ENCODE measurements at regions not wholly inside any gene's neighbourhood (a gene's known extent, or its start where the extent isn't known, plus 50 kb on each side); places are given as distances from the start of the nearest gene placed in this dataset.

GRCh38 chr3:1613962-1614361, 484.7 kb upstream of the CNTN4 start:
- H3K79me2 ChIP-seq (ENCODE audit: insufficient read depth) = no peaks in the 10 kb centered on the region
- 12% methylated on average over 4 of the region's 4 CpGs for WGBS (ENCODE audit: low lambda C conversion rate)
- H3K4me2 ChIP-seq = no peak overlapping the region
- no peaks in the 10 kb centered on the region for H3K9me3 ChIP-seq
- H3K4me3 ChIP-seq (ENCODE audit: low read depth in 2 of 2, low read length in 1 of 2) = no peak overlapping the region
- H2AFZ ChIP-seq (ENCODE audit: low read depth) = no peak overlapping the region
- H3K4me1 ChIP-seq (ENCODE audit: control insufficient read depth in 1 of 2, insufficient read depth in 2 of 2, low read depth in 1 of 2, low read length in 1 of 2) = peaks cover 0 to 4% of the 10 kb centered on the region in 2 experiments; a peak in 2 of 4 replicates
- no peaks in the 10 kb centered on the region for H3K27me3 ChIP-seq (ENCODE audit: insufficient read depth)
- TF ChIP-seq NFIC (IDR thresholded peaks at IDR 0.05; ENCODE audit: borderline replicate concordance) (no peak), RFX5 (IDR thresholded peaks at IDR 0.05; ENCODE audit: low read length) (no peak), YY1 (IDR thresholded peaks at IDR 0.05; ENCODE audit: low read depth) (no peak), GABPA (IDR thresholded peaks at IDR 0.05; ENCODE audit: low read depth) (no peak), RXRA (IDR thresholded peaks at IDR 0.05; ENCODE audit: borderline replicate concordance, low read depth) (no peak), SIN3A (IDR thresholded peaks at IDR 0.05; ENCODE audit: borderline replicate concordance, low read depth, low read length) (no peak), TAF1 (IDR thresholded peaks at IDR 0.05; ENCODE audit: borderline replicate concordance, low read depth, low read length) (no peak), FOXM1 (IDR thresholded peaks at IDR 0.05; ENCODE audit: low read depth) (no peak), EP300 (IDR thresholded peaks at IDR 0.05; ENCODE audit: borderline replicate concordance in 1 of 2, low read depth in 1 of 2, low read length in 1 of 2) (no peak), JUND (IDR thresholded peaks at IDR 0.05) (no peak), FOSL2 (IDR thresholded peaks at IDR 0.05; ENCODE audit: borderline replicate concordance, low read depth) (no peak), TEAD4 (IDR thresholded peaks at IDR 0.05; ENCODE audit: borderline replicate concordance, insufficient read depth) (no peak)
- DNase-seq = no peak
- H3K9ac ChIP-seq = no peak overlapping the region
- no peaks in the 10 kb centered on the region for H4K20me1 ChIP-seq (ENCODE audit: insufficient read depth)
- H3F3A ChIP-seq (replicated peaks; ENCODE audit: insufficient read depth) = no peaks in the 10 kb centered on the region
- ChIA-PET CTCF (interaction anchor here (0.6 kb wide), 1 partner anchor 127 kb away, joined by 3 read pairs; no protein-coding TSS in a partner anchor), POLR2A (no interaction called here)
- H3K36me3 ChIP-seq (replicated peaks in 1 of 2; ENCODE audit: control insufficient read depth in 1 of 2, insufficient read depth in 2 of 2, low read length in 1 of 2) = no peaks in the 10 kb centered on the region
- no peak overlapping the region for H3K27ac ChIP-seq (ENCODE audit: low read depth in 2 of 2, low read length in 1 of 2)
- no peaks in the 10 kb centered on the region for H3K9me2 ChIP-seq

- H3K79me2 ChIP-seq (ENCODE audit: insufficient read depth) = no peaks in the 10 kb centered on the region
- H3K4me3 ChIP-seq (ENCODE audit: low read depth in 2 of 2, low read length in 1 of 2) = no peak overlapping the region
- H2AFZ ChIP-seq (ENCODE audit: low read depth) = no peak overlapping the region
- ChIA-PET POLR2A (no interaction called here), CTCF (no interaction called here)
- H3K27ac ChIP-seq (ENCODE audit: low read depth in 2 of 2, low read length in 1 of 2) = no peak overlapping the region
- no peaks in the 10 kb centered on the region for H4K20me1 ChIP-seq (ENCODE audit: insufficient read depth)
- H3K36me3 ChIP-seq (replicated peaks in 1 of 2; ENCODE audit: control insufficient read depth in 1 of 2, insufficient read depth in 2 of 2, low read length in 1 of 2) = no peaks in the 10 kb centered on the region
- H3K9ac ChIP-seq = no peak overlapping the region
- no peaks in the 10 kb centered on the region for H3K9me3 ChIP-seq
- no peaks in the 10 kb centered on the region for H3K9me2 ChIP-seq
- no peaks in the 10 kb centered on the region for H3K27me3 ChIP-seq (ENCODE audit: insufficient read depth)
- no peak overlapping the region for H3K4me2 ChIP-seq
- no peaks in the 10 kb centered on the region; a peak in 1 of 4 replicates for H3K4me1 ChIP-seq (ENCODE audit: control insufficient read depth in 1 of 2, insufficient read depth in 2 of 2, low read depth in 1 of 2, low read length in 1 of 2)
- WGBS (ENCODE audit: low lambda C conversion rate) = 9% methylated on average over 2 of the region's 2 CpGs
- no peak for TF ChIP-seq RCOR1 (IDR thresholded peaks at IDR 0.05; ENCODE audit: low read length)
- TF ChIP-seq FOSL2 (IDR thresholded peaks at IDR 0.05; ENCODE audit: borderline replicate concordance, low read depth) = no peak
- no peak for TF ChIP-seq IRF3 (IDR thresholded peaks at IDR 0.05; ENCODE audit: low read depth, low read length)
- TF ChIP-seq MAX (IDR thresholded peaks at IDR 0.05; ENCODE audit: low read depth) = no peak
- TF ChIP-seq RXRA (IDR thresholded peaks at IDR 0.05; ENCODE audit: borderline replicate concordance, low read depth) = no peak
- no peak for TF ChIP-seq REST (IDR thresholded peaks at IDR 0.05; ENCODE audit: low read depth, low read length)
- no peak for TF ChIP-seq EP300 (IDR thresholded peaks at IDR 0.05; ENCODE audit: borderline replicate concordance in 1 of 2, low read depth in 1 of 2, low read length in 1 of 2)
- TF ChIP-seq FOXM1 (IDR thresholded peaks at IDR 0.05; ENCODE audit: low read depth) = no peak
- no peaks in the 10 kb centered on the region for H3F3A ChIP-seq (replicated peaks; ENCODE audit: insufficient read depth)
- DNase-seq = no peak
Measured at GRCh38 chr3:1616744-1617143, 481.9 kb upstream of the CNTN4 start.
